Motor neuron (in vitro differentiated cells): ENCODE measurements at regions not wholly inside any gene's neighbourhood (a gene's known extent, or its start where the extent isn't known, plus 50 kb on each side); places are given as distances from the start of the nearest gene placed in this dataset.
A peak's percentile ranks its signal among the peaks of the same experiment; 100 is the strongest.

ENCODE experiments used
- ATAC-seq, 8 experiments: fragments of 200-7000 bp; cut with Tn5 transposase; replicated peaks in 6 of 8; 2 replicates each; pipeline ENCODE4 v1.8.0; 2021; ENCODE audit warnings: mild to moderate bottlenecking in 8 of 8, moderate library complexity in 8 of 8
- H3K27ac ChIP-seq, 2 donors: fragments of 250-450 bp; sonication (Bioruptor Pico); 2 replicates each; pipeline ENCODE4 v1.9.0; 2021; ENCODE audit warnings: antibody characterized with exemption in 2 of 2, mild to moderate bottlenecking in 2 of 2, moderate library complexity in 1 of 2
- H3K4me1 ChIP-seq, 2 donors: fragments of 250-450 bp; sonication (Bioruptor Pico); replicated peaks in 1 of 2; 2 replicates each; pipeline ENCODE4 v1.6.1; 2021; ENCODE audit warnings: antibody characterized with exemption in 2 of 2, mild to moderate bottlenecking in 2 of 2, moderate library complexity in 1 of 2
- H3K4me3 ChIP-seq, 5 donors: fragments of 250-450 bp; sonication (Bioruptor Pico); 2 replicates each; pipeline ENCODE4 v1.9.0; 2021; ENCODE audit warnings: antibody characterized with exemption in 5 of 5, mild to moderate bottlenecking in 5 of 5, moderate library complexity in 4 of 5
- whole genome bisulfite sequencing, 10 experiments: fragments of 450-650 bp; shearing (Covaris generic); methylation state at CpG; one replicate each; pipeline ENCODE4 v1.0.0; 2022; 5-methylcytosine and 5-hydroxymethylcytosine counted together
- in situ Hi-C, 9 experiments: fragments of 400-800 bp; cut with MboI; loops; one replicate each; pipeline ENCODE4 v1.15.0; 2021; ENCODE audit warnings: low sequenced_read_pairs in 9 of 9, low pct_unique_long_range_greater_than_20kb in 2 of 9; ENCODE audit not compliant: unreplicated experiment in 9 of 9

DNA sequence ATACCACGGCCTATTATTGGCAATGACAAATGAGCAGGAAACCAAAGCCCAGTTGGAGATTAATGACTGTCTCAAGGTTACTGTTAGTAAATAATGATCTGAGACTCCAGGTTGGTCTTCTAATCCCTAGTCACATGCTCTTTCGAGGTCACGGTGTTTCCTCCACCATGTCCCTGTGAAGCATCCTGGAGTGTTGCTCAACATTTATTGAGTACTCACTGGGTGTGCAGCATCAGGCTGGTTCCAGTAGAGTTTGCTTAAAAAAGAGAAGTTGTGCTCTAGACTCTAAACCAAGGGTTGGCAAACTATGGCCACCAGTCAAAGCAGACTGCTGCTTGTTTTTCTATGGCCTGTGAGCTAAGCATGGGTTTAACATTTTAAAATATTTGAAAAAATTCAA lies 263.8 kb upstream of the ATP5MC3 start:
- H3K4me1 ChIP-seq, result peaks cover 23 to 42% of the 10 kb centered on the region in 2 donors
- H3K27ac ChIP-seq, result no peak overlapping the region
- WGBS, 10 experiments, result 51 to 100% (median 93%) methylated on average over 1 to 3 of the region's 3 CpGs; no CpG with 5 or more reads in 3 of the 10 experiments
- in situ Hi-C loops, result no loop called here
- H3K4me3 ChIP-seq, result no peak overlapping the region
- no peak for ATAC-seq

- ATAC-seq, result peak; percentile 78 to 95 (median 83)
- Histone ChIP-seq H3K27ac (peak overlapping the region; percentile 4 to 76), H3K4me3 (peak overlapping the region in 2 of 5 donors; percentile 5 to 16), H3K4me1 (peaks cover 23 to 44% of the 10 kb centered on the region in 2 donors)
- in situ Hi-C loops, result no loop called here
- WGBS, 10 experiments, result 0 to 20% (median 14%) methylated on average over 1 to 5 of the region's 6 CpGs; no CpG with 5 or more reads in 2 of the 10 experiments
These were observed 260.9 kb upstream of the ATP5MC3 start for GRCh38 chr2:175442441-175442840.

DNA sequence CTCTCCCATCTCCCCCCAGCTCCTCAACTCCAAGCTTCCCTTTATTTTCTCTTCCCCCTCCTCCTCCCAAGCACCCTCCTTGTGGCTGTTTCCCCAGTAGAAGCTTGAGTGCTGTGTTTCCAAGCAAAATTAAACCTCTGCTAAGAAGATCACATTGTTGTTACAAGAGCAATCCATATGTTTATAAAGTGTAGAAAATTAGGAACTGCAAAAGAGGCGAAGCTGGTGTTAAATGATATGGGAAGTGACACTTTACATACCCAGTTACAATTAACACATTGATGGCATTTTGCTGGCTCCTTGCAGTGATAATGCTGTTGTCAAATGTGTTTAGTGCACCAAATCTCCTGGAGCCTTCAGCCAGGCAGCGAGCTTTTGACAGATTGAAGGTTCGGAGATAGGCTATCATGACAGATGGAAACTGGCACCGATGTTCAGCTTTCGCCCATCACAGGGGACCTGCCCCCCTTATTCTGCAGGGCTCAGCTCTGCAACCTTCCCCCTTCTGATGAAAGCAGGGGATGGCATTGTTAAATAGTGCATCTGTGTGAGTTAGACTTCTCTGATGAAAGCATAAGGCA lies 259.8 kb upstream of the ATP5MC3 start:
- H3K4me1 ChIP-seq, result peaks cover 23 to 44% of the 10 kb centered on the region in 2 donors
- in situ Hi-C loops, result no loop called here
- H3K4me3 ChIP-seq, result peak overlapping the region in 1 of 5 donors; percentile 8
- H3K27ac ChIP-seq, result peak overlapping the region in 1 of 2 donors; percentile 76
- 16 to 100% (median 26%) methylated on average over 2 to 5 of the region's 5 CpGs; no CpG with 5 or more reads in 6 of the 10 experiments for WGBS, 10 experiments
- ATAC-seq, result peak in 5 of 8 experiments; percentile 50 to 61 (median 58)

DNA sequence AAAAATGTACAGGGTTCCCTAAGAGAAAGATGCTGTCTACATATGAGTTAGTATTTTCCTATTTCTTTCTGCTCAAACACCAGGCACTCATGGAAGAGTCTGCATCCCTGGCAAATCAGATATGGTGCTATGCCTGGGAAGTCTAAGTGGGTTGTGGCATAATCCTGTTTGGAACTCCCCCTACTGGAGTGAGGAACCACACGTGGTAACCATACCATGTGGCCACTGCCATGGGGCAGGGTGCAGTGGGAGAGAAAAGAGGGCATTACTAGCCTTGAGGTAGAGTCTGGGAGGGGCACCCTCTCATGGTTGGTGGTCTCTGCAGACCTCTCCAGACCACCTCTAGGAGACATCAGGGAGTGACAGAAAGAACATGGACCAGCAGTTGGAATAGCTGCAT lies 257.9 kb upstream of the ATP5MC3 start:
- peak in 1 of 8 experiments; percentile 20 for ATAC-seq
- Histone ChIP-seq H3K4me1 (peaks cover 23 to 44% of the 10 kb centered on the region in 2 donors), H3K27ac (no peak overlapping the region), H3K4me3 (no peak overlapping the region)
- in situ Hi-C loops, result no loop called here
- WGBS, 10 experiments, result 20 to 50% methylated on average over 1 of the region's 1 CpG; no CpG with 5 or more reads in 8 of the 10 experiments

DNA sequence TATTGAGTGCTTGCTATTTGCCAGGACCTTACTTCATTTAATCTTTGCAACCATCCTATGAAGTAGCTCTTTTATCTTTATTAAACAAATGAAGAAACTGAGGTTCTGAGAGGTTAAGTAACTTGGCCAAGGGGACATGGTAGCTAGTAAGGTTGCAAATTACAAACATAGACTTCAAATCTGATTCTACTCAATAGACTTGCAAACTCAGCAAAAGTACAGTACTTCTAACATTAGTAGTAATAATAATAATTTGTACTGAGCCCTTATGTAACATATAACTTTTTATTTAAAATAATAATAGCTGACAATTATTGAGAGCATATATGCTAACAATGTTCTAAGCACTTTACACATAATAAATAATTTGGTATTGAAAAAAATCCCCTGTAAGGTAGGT lies 255.7 kb upstream of the ATP5MC3 start:
- peaks cover 19 to 32% of the 10 kb centered on the region in 2 donors for H3K4me1 ChIP-seq
- no peak overlapping the region for H3K4me3 ChIP-seq
- no peak overlapping the region for H3K27ac ChIP-seq
- no peak for ATAC-seq
- in situ Hi-C loops, result no loop called here

DNA sequence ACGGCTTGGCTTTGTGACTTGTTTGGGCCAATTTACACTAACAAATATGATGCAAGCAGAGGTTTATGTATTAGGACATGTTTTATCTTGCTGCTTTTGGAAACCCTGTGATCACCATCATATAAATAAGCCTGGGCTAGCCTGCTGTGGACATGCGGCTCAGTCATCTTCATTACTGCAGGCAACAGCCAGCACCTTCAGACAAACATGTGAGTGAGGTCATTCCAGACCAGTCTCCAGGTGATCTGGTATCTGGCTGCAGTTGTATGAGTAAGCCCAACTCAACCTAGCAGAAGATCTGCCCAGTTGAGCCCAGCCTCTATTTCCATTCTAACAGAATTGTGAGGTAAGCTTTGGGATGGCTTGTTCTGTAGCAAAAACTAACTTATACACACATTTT lies 254.6 kb upstream of the ATP5MC3 start:
- Histone ChIP-seq H3K4me3 (no peak overlapping the region), H3K4me1 (peaks cover 19 to 32% of the 10 kb centered on the region in 2 donors), H3K27ac (no peak overlapping the region)
- ATAC-seq, result no peak
- in situ Hi-C loops, result no loop called here
- 10 to 100% (median 73%) methylated on average over 1 to 2 of the region's 2 CpGs; no CpG with 5 or more reads in 2 of the 10 experiments for WGBS, 10 experiments

DNA sequence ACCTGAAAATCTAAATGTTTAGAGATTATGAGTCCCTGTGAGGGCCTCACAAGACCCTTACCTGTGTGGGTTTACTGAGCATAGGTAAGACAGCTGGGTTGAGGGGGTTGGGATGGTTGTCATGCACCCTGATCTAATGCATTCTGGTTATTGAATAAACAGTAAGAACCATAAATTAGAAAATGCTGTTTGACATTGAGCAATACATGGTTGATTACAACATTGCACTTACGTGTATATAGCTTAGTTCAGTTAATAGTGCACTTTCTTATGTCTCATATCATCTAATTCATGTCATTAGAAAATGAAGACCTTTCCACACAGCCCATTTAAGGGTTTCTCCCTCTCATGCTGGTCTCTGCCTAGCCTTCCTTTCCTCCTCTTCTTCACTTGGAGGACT lies 253.5 kb upstream of the ATP5MC3 start:
- no peak for ATAC-seq
- in situ Hi-C loops, result no loop called here
- Histone ChIP-seq H3K27ac (no peak overlapping the region), H3K4me3 (no peak overlapping the region), H3K4me1 (peaks cover 23 to 29% of the 10 kb centered on the region in 2 donors)
- 11 to 86% (median 67%) methylated on average over 1 of the region's 1 CpG; no CpG with 5 or more reads in 7 of the 10 experiments for WGBS, 10 experiments

- in situ Hi-C loops, result no loop called here
- H3K4me3 ChIP-seq, result no peak overlapping the region
- 0 to 100% (median 80%) methylated on average over 1 to 2 of the region's 2 CpGs; no CpG with 5 or more reads in 5 of the 10 experiments for WGBS, 10 experiments
These were observed 251.3 kb upstream of the ATP5MC3 start for GRCh38 chr2:175432793-175433192.

GRCh38 chr2:175432021-175432420 lies 250.5 kb upstream of the ATP5MC3 start:
- Histone ChIP-seq H3K27ac (peak overlapping the region in 1 of 2 donors; percentile 58), H3K4me1 (peaks cover 23 to 25% of the 10 kb centered on the region in 2 donors), H3K4me3 (no peak overlapping the region)
- peak in 5 of 8 experiments; percentile 81 to 90 (median 85) for ATAC-seq
- in situ Hi-C loops, result no loop called here
- 0 to 45% (median 24%) methylated on average over 1 to 5 of the region's 5 CpGs; no CpG with 5 or more reads in 3 of the 10 experiments for WGBS, 10 experiments

More at GRCh38 chr2:175432793-175433192, 251.3 kb upstream of the ATP5MC3 start:
- Histone ChIP-seq H3K27ac (no peak overlapping the region), H3K4me1 (peaks cover 23 to 25% of the 10 kb centered on the region in 2 donors)
- no peak for ATAC-seq

DNA sequence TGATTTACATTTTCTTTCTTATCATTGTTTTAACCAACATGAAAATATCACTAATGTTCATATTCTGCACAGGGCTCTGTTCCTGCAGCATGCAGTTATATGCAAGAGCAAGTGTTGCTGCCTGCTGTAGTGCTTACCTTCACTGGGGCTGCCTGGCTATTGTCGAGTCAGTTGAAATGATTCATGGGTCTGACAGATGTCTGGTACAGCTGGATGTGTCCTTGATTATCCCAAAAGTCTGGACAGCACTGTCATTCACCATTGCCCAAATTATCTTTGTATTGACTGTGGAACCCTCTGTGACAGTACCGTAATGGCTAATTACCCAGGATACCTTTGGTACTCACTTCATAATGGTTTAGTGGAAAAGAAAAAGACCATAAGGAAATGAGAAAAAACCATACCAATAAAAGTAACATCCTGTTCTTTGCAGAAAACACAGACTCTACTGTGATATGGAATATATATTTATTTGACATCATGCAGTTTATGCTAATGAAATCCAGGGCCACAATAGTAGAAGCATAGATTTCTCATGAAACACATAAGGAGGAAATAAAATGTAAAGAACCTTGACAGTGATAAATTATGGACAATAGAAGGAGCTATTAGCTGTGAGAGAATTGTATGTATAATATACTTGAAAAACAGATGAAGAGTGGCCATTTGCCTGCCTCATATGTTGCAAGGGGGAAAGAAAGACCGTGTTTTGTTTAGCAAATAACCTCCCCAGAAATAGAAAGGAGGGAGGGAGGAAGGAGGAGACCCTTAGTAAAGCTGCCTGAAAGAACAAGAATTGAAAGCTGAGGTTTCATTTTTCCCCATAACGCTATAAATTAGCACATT lies 249.8 kb upstream of the ATP5MC3 start:
- in situ Hi-C loops, result no loop called here
- 0 to 50% (median 17%) methylated on average over 1 to 4 of the region's 4 CpGs for WGBS, 10 experiments
- ATAC-seq, result peak in 5 of 8 experiments; percentile 53 to 73 (median 69)
- Histone ChIP-seq H3K27ac (peak overlapping the region in 1 of 2 donors; percentile 58), H3K4me1 (peaks cover 23 to 25% of the 10 kb centered on the region in 2 donors), H3K4me3 (no peak overlapping the region)

DNA sequence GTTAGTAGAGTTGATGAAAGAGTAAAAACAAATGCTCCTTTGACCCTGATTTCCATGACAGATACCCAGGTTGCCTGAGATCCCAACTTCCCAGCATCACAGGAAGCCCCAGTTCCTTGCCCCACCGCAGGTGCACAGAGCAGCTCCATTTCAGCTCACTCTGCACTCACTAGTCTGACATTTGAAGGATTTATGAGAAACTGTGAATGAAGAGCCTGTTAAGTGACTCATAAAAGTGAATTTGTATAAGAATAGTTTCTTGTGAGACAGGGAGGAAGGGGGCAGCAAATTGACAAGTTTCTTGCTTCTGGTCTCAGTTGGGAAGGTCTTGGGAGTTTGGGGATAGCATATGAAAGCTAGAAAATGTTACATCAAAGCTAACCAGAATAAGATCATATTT lies 248.7 kb upstream of the ATP5MC3 start:
- Histone ChIP-seq H3K27ac (no peak overlapping the region), H3K4me1 (peaks cover 23 to 25% of the 10 kb centered on the region in 2 donors), H3K4me3 (no peak overlapping the region)
- no peak for ATAC-seq
- in situ Hi-C loops, result no loop called here
- WGBS, 10 experiments, result 0 to 63% (median 21%) methylated on average over 1 of the region's 1 CpG; no CpG with 5 or more reads in 6 of the 10 experiments

DNA sequence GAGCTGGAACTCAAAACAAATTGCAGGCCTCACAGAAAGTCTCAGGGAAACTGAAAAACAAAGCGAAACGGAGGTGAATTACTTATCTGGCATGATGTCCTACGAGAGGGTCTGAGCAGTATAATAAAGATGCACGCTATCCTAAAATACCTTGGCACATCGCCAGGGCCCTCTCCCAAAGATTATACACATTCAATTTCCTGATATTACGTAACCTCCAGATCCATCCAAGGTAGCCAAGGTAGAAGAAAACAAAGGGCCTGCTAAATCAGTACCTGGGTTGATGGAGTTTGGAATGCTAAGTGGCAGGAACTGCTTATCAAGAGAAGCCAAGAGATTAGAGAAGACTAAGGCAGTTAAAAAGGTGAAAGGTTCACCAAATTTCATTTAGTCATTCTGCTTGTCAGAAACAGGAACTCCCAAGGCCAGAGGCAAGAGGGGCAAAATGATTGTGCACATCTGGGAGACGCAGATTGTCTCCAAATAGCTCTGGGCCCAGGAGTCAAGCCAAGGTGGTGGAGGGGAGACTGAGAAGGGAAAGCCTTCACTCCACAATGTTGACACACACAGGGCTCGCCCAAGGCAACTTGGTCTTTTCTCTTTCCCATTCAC lies 236.8 kb upstream of the ATP5MC3 start:
- no peak for ATAC-seq
- Histone ChIP-seq H3K4me1 (no peaks in the 10 kb centered on the region), H3K4me3 (no peak overlapping the region), H3K27ac (no peak overlapping the region)
- in situ Hi-C loops, result no loop called here
- WGBS, 10 experiments, result 49 to 100% (median 67%) methylated on average over 1 to 7 of the region's 8 CpGs; no CpG with 5 or more reads in 2 of the 10 experiments
